GM12872 (cell line): ENCODE measurements at regions not wholly inside any gene's neighbourhood (a gene's known extent, or its start where the extent isn't known, plus 50 kb on each side); places are given as distances from the start of the nearest gene placed in this dataset.

ENCODE experiments used
- TF ChIP-seq, protein P1 (sequence below): IDR thresholded peaks from 3 replicates; pipeline ENCODE4 v1.5.1; 2011; ENCODE audit warnings: low read depth, mild to moderate bottlenecking, low read length, moderate library complexity; ENCODE audit not compliant: insufficient read depth

DNA sequence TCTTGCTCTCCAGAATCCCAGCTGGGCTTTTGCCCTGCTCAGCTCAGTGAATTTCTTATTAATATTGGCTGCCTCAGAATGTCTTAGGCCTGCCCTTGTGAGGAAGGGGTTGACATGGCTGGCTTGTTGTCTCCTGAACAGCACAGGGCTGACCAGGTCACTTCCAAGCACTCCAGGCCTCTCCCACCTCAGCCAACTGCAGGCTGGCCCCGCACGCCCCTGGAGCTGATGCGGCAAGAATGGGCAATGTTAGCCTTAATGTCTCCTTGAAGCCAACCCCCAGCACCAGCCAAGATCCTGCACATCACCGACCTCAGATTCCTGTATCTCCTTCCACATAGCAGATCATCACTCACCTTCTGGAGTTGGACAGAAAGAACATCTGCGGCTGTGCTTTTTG is 598.6 kb downstream of the AJAP1 start:
- TF ChIP-seq, protein P1, sequence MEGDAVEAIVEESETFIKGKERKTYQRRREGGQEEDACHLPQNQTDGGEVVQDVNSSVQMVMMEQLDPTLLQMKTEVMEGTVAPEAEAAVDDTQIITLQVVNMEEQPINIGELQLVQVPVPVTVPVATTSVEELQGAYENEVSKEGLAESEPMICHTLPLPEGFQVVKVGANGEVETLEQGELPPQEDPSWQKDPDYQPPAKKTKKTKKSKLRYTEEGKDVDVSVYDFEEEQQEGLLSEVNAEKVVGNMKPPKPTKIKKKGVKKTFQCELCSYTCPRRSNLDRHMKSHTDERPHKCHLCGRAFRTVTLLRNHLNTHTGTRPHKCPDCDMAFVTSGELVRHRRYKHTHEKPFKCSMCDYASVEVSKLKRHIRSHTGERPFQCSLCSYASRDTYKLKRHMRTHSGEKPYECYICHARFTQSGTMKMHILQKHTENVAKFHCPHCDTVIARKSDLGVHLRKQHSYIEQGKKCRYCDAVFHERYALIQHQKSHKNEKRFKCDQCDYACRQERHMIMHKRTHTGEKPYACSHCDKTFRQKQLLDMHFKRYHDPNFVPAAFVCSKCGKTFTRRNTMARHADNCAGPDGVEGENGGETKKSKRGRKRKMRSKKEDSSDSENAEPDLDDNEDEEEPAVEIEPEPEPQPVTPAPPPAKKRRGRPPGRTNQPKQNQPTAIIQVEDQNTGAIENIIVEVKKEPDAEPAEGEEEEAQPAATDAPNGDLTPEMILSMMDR, result no peak

DNA sequence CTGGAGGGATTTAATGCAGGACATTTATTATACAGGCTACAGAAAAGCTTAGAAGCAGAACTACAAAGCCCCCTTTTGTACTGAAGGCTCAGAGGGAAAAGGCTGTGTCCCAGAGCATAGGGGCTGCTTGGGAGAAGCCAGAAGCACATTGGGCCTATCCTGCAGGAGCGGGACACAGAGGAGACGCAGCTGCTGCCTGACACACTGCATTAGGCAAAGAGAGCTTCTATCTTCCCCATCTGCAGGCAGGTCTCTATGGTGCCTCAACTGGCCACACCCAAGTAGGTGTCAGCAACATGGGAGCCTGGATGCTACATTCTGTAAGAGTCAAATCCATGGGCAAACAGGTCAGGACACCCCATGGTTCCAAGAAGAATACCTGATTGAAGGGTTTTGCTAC is 595.9 kb downstream of the AJAP1 start:
- TF ChIP-seq, protein P1, result no peak

DNA sequence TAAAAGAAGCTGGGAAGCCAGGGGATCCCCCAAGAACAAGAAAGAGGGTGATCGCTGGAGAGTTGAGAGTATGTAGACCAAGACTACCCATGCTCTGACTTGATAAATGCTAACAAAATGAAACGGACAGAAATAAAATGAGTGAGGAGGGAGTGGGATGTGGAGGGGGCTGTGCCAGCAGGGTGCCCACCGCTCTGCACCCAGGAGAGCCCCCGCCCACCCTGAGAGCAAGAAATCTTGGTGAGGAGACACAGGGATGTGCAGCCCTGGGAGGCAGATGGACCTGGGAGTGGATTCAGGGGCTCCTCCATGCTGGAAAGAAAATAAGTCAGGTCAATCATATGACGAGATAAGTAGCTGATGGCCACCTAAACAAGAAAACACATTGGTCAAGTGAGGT is 590.9 kb downstream of the AJAP1 start:
- TF ChIP-seq, protein P1, result no peak

DNA sequence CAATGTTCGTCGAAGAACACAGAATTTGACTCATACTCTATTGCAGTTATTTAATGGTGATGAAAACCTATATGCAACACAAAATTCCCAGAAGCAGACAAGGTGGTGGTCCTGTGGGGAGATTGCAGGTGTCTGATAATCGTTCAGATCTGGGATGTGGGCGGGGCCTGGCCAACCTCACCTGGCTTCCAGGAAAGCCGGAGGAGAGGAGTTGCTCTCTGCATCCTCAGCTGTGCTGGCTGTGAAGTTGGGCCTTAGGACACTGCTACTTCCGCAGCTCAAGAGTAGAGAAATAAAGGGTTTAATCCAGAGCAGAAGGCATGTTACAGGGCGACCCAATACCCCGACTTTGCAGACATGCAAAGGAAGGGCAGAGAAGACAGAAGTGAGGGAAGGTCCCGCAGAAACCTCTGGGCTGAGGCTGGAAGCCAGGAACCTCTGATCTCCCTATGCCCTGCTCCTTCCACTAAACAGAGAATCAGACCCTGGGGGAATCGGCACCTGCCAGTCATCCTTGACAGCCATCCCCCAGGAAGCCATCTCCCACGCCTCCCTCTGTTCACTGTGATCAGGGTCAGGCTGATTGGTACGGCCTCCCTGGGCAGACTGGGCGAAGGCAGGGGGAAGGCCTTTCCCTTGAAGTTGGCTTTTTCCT is 590.3 kb downstream of the AJAP1 start:
- TF ChIP-seq, protein P1, result no peak

DNA sequence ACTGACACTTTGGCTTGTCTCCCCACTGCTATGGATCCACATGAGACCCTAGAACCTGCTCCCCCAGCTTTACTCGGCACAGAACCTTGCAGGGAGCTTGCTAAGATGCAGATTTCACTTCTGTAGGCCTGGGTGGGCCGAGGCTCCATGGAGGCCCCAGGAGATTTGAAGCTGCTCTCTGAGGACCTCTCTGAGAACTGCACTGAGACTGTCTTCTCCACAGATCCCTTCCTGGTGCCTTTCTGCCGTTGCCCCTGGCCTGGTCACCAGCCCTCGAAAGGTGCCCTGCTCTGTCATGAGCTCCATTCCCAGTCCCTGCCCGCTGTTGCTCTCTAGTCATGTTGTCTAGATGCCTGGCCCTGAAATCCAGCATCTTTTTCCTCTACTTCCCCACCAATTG is 588.4 kb downstream of the AJAP1 start:
- TF ChIP-seq, protein P1, result no peak

DNA sequence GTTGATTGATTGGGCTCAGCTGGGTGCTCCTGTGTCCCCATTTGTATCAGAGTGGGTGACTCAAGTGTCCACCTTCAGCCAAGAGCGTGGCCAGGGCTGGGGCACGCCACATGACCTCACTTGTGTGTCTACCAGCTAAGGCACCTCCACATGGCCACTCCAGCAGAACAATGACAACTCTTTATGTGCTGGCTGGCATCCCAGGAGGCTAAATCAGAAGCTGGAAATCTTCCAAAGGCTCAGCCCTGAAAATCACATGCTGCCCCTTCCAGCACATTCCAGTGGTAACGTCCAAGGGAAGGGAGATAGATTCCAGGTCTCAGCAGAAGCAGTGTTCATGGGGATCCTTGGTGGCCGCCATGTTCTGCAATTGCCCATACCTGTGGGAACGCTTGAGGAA is 585.5 kb downstream of the AJAP1 start:
- TF ChIP-seq, protein P1, result no peak

DNA sequence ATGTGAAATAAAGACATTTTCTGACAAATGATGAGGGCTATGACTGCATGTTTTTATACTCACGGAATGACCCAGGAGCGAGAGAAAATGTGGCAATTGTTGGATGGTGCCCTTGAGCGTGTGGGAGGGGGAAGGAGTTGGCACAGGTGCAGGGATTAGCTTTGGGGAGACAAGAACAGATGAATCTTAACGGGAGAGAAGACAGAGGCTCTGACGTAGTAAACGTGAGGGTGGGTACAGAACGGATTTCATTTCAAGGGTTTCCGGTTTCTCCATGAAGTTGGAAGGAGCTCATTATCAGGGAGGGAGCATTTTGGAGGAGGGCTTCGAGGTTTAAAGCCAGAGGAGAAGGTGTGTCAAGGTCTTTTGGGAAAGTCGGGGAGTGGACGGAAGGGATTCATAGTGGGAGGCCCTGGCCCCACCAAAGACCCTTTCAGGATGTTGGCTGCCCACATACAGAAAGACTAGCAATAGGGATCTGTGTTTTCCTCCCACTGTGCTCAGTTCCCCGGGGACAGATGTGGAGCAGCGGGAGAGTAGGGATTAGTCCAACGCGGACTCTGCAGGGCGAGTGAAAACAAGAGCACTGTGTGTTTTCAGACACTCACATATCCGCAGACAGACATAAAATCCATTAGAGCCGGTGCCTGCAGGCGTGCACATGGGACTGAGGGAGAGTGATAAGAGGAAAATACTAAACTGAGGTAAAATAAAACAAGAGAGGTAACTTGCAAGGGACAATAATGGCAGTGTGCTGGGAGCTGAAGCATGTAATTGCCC is 584.1 kb downstream of the AJAP1 start:
- TF ChIP-seq, protein P1, result no peak
